Inferior parietal cortex (tissue), 1 donor: ENCODE measurements at regions not wholly inside any gene's neighbourhood (a gene's known extent, or its start where the extent isn't known, plus 50 kb on each side); places are given as distances from the start of the nearest gene placed in this dataset.

Experiments
- DNase-seq: peaks from one replicate; pipeline ENCODE4 v3.0.0-alpha.2; 2016; ENCODE audit errors: extremely low spot score

- DNase-seq, result no peak
Measured at GRCh38 chr1:55720261-55720660, 505.1 kb upstream of the USP24 start.

- DNase-seq, result no peak
Measured at GRCh38 chr1:55718758-55719671, 503.9 kb upstream of the USP24 start.

GRCh38 chr1:55717111-55717510 lies 501.9 kb upstream of the USP24 start:
- no peak for DNase-seq

- no peak for DNase-seq
Measured at GRCh38 chr1:55716610-55717009, 501.4 kb upstream of the USP24 start.

GRCh38 chr1:55716151-55716550 lies 501.0 kb upstream of the USP24 start:
- no peak for DNase-seq

GRCh38 chr1:55714230-55714629 lies 499.1 kb upstream of the USP24 start:
- DNase-seq, result no peak

GRCh38 chr1:55713516-55713915 lies 498.4 kb upstream of the USP24 start:
- DNase-seq, result no peak

GRCh38 chr1:55712148-55712547 lies 497.0 kb upstream of the USP24 start:
- DNase-seq, result no peak

- DNase-seq, result no peak
Measured at GRCh38 chr1:55708781-55709180, 493.6 kb upstream of the USP24 start.

- no peak for DNase-seq
Measured at GRCh38 chr1:55707846-55708245, 492.7 kb upstream of the USP24 start.

GRCh38 chr1:55707196-55707595 lies 492.0 kb upstream of the USP24 start:
- no peak for DNase-seq

GRCh38 chr1:55706397-55706796 lies 491.2 kb upstream of the USP24 start:
- DNase-seq, result no peak

GRCh38 chr1:55703726-55704363 lies 488.7 kb upstream of the USP24 start:
- no peak for DNase-seq

GRCh38 chr1:55702064-55702463 lies 486.9 kb upstream of the USP24 start:
- DNase-seq, result no peak

GRCh38 chr1:55700359-55701130 lies 485.4 kb upstream of the USP24 start:
- DNase-seq, result no peak

GRCh38 chr1:55699228-55699627 lies 484.1 kb upstream of the USP24 start:
- DNase-seq, result no peak

GRCh38 chr1:55697997-55698535 lies 482.9 kb upstream of the USP24 start:
- no peak for DNase-seq

- DNase-seq, result no peak
Measured at GRCh38 chr1:55696891-55697290, 481.7 kb upstream of the USP24 start.

- no peak for DNase-seq
Measured at GRCh38 chr1:55696181-55696754, 481.1 kb upstream of the USP24 start.

GRCh38 chr1:55695552-55695951 lies 480.4 kb upstream of the USP24 start:
- no peak for DNase-seq

- no peak for DNase-seq
Measured at GRCh38 chr1:55695151-55695550, 480.0 kb upstream of the USP24 start.

GRCh38 chr1:55694310-55694801 lies 479.2 kb upstream of the USP24 start:
- DNase-seq, result no peak
